ENCODE measurements at regions not wholly inside any gene's neighbourhood (a gene's known extent, or its start where the extent isn't known, plus 50 kb on each side); places are given as distances from the start of the nearest gene placed in this dataset.
"Not testable (repeated sequence)": the region's sequence is repeated elsewhere in the genome, so short reads cannot be mapped to it uniquely, and the experiment has no call there.

- no peak for DNase-seq (ENCODE audit: low spot score)
Measured at GRCh38 chr5:28926422-28926821, 1888.0 kb upstream of the CDH9 start.

DNA sequence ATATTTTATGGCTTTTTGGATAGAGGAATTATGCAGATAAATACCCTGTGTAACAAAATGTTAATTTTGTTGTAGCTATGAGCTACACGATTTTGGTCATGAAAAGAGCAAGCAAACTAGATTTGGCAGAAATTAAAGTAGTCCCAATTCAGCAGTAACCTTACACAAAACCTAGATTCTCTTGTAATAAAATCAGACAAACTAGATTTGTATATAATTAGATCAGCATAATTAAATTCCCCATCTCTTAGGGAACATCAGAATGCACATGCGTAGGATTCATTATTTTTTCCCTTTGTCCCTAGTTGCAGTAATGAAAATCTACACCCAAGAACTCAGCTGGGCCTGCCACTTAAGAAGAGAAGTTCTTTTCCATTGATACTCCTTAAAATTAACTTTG lies 1879.2 kb upstream of the CDH9 start:
- no peak for DNase-seq (ENCODE audit: low spot score)

- DNase-seq (ENCODE audit: low spot score): no peak
Measured at GRCh38 chr5:28914297-28914696, 1875.9 kb upstream of the CDH9 start.

GRCh38 chr5:28903643-28904042 lies 1865.3 kb upstream of the CDH9 start:
- DNase-seq (ENCODE audit: low spot score): no peak

DNA sequence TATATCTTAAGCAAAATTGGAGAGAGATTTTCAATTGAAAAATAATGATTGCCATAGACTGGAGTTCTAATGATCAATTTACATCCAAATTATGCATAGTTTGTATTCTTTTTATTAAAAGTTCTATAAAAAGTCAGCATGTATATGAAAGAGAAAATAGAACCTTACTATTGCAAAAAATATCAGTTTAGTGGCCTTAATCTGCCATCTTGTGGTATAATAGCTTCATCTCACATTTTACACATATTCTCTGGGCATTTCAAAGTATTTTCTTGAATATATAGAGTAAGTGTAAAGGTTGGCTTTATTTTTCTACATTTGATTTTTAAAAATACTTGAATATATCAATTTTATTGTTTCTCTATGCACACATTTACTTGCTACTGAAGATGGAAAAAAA lies 1858.6 kb upstream of the CDH9 start:
- DNase-seq (ENCODE audit: low spot score): no peak

DNA sequence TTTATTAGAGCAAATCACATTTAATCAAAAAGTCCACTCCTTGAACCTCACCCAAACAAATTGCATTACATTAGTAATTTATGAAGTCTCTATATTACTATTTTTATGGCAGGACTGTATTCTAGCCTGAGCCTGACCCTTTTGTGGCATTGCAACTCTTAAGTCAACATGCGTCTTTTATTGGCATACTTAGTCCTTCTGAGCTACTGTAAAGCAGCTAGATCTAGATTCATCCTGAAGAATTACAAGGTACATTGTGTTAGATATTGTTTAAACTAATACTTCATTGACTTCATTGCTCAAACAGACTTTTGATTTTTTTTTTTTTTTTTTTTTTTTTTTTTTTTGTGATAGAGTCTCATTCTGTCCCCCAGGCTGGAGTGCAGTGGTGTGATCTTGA lies 1842.5 kb upstream of the CDH9 start:
- no peak for DNase-seq (ENCODE audit: low spot score)

DNA sequence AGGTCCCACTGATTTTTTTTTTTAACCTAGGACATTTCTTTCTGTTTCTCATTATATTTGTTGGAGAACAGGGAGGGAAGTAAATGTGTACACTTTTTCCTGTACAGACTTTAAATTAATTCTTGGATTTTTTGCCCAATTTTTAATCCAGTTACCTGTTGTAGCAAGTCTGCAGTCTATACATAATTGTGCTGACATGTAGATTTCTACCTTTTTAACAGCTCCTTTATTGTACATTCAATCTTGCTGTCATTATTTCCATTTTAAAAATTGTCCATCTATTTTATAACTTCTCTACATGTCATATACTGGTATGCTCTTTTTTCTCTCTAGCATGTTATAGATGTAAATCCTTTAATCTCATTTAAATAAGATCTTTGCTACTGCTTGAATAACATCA lies 1838.7 kb upstream of the CDH9 start:
- no peak for DNase-seq (ENCODE audit: low spot score)

- no peak for DNase-seq (ENCODE audit: low spot score)
Measured at GRCh38 chr5:28864006-28864405, 1825.6 kb upstream of the CDH9 start.

GRCh38 chr5:28862860-28863196 lies 1824.4 kb upstream of the CDH9 start:
- no peak for DNase-seq (ENCODE audit: low spot score)

GRCh38 chr5:28862137-28862859 lies 1823.9 kb upstream of the CDH9 start:
- DNase-seq (ENCODE audit: low spot score): no peak

- no peak for DNase-seq (ENCODE audit: low spot score)
Measured at GRCh38 chr5:28855626-28856025, 1817.2 kb upstream of the CDH9 start.

- no peak for DNase-seq (ENCODE audit: low spot score)
Measured at GRCh38 chr5:28850320-28850921, 1812.0 kb upstream of the CDH9 start.

DNA sequence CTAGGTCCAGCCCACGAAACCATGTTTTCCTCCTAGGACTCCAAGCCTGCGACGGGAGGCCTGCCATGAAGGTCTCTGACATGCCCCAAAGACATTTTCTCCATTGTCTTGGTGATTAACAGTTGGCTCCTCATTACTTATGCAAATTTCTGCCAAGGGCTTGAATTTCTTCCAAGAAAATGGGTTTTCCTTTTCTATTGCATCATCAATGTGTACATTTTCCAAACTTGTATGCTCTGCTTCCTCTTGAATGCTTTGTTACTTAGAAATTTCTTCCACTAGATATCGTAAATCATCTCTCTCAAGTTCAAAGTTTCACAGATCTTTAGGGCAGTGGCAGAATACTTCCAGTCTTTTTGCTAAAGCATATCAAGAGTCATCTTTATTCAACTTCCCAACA lies 1792.7 kb upstream of the CDH9 start:
- DNase-seq (ENCODE audit: low spot score): no peak

GRCh38 chr5:28823231-28823630 lies 1784.8 kb upstream of the CDH9 start:
- no peak for DNase-seq (ENCODE audit: low spot score)

GRCh38 chr5:28822071-28822470 lies 1783.7 kb upstream of the CDH9 start:
- DNase-seq (ENCODE audit: low spot score): no peak

DNA sequence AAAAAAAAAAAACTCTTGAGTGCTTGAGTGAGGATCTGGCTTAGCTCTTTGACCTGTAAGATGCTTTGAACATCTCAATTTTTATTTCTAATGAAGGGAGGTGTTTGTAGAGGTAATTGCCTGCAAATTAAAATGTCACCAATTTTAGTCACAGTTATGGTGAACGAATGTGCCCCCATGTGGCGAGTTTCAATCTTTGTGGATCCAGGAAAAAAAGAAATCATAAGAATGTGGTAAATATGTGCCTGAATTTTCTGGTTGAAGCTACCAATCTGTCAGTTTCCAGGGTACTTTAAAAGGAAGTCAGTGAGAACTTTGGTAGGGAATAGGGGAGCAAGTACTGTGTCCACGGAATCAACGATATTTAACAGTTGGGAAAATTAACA lies 1772.4 kb upstream of the CDH9 start:
- no peak for DNase-seq (ENCODE audit: low spot score)

DNA sequence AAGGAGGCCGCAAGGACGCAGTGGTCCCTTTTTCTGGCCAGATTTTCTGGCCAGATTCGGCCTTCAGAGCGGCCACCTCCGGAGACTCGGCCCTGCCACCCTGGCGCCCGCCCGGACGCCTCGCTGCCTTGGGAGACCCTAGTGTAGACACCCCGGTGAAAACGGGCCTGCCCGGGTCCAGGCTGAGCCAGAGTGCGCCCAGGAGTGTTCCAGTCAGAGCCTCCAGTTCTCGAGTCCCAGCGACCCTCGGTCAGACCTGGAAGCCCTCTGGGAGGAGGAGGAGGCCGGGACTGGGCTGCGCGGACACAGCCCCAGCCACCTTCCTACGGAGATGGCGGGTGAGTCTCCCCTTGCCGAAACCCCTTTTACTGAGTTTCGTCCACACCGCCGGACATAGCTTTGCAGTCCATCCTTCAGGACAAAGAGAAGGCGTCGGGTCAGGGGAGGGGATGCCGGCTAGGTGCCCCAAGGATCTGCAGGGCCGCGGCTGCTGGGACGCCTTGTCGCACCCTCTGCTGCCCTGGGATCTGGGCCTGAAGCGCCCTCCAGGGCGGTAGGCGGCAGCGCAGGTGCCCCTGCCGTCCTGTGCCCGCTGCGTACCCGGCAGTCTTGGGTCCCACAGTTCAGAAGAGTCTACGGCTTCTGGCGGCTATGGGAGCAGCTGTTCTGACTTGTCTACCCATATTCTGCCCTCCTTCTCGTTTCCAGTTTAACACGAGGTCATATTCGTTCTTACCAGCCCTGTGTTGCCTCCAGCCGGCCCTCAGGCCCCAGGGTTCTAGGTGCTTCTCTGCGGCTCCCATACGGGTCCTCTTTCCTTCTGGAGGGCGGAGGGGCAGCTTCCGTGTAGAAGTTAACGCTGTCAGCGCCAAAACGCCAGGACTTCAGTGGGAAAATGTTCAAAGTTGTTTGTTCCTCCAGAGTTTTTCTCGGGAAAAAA lies 1771.7 kb upstream of the CDH9 start:
- DNase-seq (ENCODE audit: low spot score): no peak

DNA sequence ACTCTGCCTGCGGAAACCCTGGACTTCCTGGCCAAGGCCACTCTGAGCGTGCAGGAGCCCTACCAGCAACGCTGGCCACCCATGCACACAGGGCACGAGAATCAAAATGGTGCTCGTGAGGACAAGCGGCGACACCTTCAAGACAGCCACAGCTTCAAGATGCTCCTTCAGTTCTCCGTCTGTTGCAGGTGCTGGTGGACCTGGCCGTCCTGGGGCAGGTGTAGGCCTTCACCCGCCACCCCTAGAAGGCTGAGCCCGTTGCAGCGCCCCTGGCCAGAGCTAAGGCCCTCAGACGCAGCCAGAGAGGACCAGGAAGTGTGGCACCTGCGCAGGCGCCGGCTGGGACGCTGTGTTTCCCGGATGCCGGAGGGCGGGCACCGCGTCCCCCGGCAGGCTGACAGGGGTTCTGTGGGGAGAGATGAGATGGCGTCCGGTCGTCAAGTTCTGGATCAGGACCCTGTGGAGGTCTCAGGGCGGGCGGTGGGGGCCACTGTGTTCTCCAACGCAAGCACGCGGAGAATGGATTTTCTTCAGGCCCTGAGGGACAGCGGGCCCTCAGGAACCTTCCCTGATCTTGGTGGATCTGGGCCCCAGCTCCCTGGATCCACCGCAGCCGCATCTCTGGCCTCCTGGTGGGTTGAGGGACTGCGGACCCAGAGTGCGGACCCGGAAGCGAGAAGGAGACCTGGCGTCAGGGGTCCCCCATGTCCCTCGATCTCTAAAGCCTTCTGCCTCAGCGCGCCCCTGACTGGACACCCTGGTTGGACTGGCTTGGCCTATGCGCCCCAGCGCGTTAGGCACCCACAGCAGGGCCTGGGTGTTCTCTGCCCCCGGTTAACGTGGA lies 1770.8 kb upstream of the CDH9 start:
- no peak for DNase-seq (ENCODE audit: low spot score)

- DNase-seq (ENCODE audit: low spot score): no peak
Measured at GRCh38 chr5:28807195-28807729, 1768.9 kb upstream of the CDH9 start.

GRCh38 chr5:28799035-28799434 lies 1760.6 kb upstream of the CDH9 start:
- not testable (repeated sequence) for DNase-seq (ENCODE audit: low spot score)

- DNase-seq (ENCODE audit: low spot score): no peak
Measured at GRCh38 chr5:28788954-28789353, 1750.6 kb upstream of the CDH9 start.

Measured in cerebellar cortex (tissue), 1 donor.